ENCODE measurements at regions not wholly inside any gene's neighbourhood (a gene's known extent, or its start where the extent isn't known, plus 50 kb on each side); places are given as distances from the start of the nearest gene placed in this dataset.
"Not testable (repeated sequence)": the region's sequence is repeated elsewhere in the genome, so short reads cannot be mapped to it uniquely, and the experiment has no call there.

DNA sequence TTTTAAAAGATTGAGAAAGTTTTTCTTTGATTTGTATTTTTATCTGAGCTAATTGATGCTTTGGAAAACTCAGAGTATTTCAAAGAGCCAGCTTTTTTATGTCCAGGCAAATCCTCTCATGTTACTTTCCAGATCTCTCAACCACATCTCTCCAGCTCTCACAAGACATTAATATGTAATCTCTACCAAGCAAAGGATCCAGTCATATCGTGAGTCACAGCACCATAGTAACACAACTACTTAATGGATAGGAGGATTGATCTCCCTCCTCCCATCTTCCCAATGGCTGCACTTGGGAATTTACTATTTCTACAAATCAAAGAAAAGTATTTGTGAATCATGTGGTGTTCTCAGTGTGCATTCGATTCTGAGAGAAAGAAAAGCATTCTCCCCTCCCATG lies 63.3 kb downstream of the POU4F1 start:
- no peaks in the 10 kb centered on the region for H3K4me1 ChIP-seq (ENCODE audit: insufficient read depth, poor library complexity, severe bottlenecking)
- H3K27ac ChIP-seq (ENCODE audit: poor library complexity, severe bottlenecking), result no peak overlapping the region
- no peak overlapping the region for H3K4me3 ChIP-seq (ENCODE audit: severe bottlenecking)
- H3K36me3 ChIP-seq (ENCODE audit: low read depth), result no peaks in the 10 kb centered on the region
- DNase-seq (ENCODE audit: low spot score) (no peak), ATAC-seq (ENCODE audit: low read depth) (no peak)
- no peaks in the 10 kb centered on the region for H3K27me3 ChIP-seq (ENCODE audit: insufficient read depth, poor library complexity, severe bottlenecking)
- TF ChIP-seq, protein P1, sequence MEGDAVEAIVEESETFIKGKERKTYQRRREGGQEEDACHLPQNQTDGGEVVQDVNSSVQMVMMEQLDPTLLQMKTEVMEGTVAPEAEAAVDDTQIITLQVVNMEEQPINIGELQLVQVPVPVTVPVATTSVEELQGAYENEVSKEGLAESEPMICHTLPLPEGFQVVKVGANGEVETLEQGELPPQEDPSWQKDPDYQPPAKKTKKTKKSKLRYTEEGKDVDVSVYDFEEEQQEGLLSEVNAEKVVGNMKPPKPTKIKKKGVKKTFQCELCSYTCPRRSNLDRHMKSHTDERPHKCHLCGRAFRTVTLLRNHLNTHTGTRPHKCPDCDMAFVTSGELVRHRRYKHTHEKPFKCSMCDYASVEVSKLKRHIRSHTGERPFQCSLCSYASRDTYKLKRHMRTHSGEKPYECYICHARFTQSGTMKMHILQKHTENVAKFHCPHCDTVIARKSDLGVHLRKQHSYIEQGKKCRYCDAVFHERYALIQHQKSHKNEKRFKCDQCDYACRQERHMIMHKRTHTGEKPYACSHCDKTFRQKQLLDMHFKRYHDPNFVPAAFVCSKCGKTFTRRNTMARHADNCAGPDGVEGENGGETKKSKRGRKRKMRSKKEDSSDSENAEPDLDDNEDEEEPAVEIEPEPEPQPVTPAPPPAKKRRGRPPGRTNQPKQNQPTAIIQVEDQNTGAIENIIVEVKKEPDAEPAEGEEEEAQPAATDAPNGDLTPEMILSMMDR (IDR thresholded peaks at IDR 0.05; ENCODE audit: poor library complexity, severe bottlenecking), result no peak
- no peaks in the 10 kb centered on the region for H3K9me3 ChIP-seq (ENCODE audit: severe bottlenecking)

DNA sequence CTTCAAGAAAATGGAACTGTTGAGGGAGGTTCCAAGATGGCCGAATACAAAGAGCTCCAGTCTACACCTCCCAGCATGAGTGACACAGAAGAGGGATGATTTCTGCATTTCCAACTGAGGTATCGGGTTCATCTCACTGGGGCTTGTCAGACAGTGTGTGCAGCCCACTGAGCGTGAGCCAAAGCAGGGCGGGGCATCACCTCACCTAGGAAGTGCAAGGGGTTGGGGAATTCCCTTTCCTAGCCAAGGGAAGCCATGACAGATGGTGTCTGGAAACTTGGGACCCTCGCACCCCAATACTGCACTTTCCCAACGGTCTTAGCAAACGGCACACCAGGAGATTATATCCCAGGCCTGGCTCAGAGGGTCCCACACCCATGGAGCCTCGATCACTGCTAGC lies 77.3 kb downstream of the POU4F1 start:
- not testable (repeated sequence) for H3K9me3 ChIP-seq (ENCODE audit: severe bottlenecking); H3K27ac ChIP-seq (ENCODE audit: poor library complexity, severe bottlenecking); H3K36me3 ChIP-seq (ENCODE audit: low read depth); ATAC-seq (ENCODE audit: low read depth); H3K27me3 ChIP-seq (ENCODE audit: insufficient read depth, poor library complexity, severe bottlenecking); H3K4me3 ChIP-seq (ENCODE audit: severe bottlenecking); H3K4me1 ChIP-seq (ENCODE audit: insufficient read depth, poor library complexity, severe bottlenecking); DNase-seq (ENCODE audit: low spot score)

DNA sequence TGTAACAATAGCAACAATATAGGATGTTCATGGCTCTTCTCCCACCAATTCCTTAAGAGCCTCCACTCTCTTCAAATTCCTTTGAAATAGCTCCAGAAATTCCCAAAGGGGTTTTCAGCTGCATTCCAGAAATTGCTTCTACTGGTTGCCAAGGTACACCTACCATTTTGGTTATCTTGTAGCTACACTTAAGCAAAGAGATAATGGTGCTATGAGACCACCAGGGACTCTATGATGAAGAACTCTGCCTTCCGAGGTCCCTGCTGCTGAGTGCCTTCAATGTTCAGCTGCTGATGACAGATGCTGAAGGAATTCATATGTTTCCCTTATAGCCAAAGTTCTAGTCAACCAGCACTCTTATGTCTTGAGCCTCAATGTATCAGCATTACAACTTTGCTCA lies 78.4 kb downstream of the POU4F1 start:
- no peak overlapping the region for H3K27ac ChIP-seq (ENCODE audit: poor library complexity, severe bottlenecking)
- H3K9me3 ChIP-seq (ENCODE audit: severe bottlenecking), result no peaks in the 10 kb centered on the region
- ATAC-seq (ENCODE audit: low read depth), result no peak
- H3K36me3 ChIP-seq (ENCODE audit: low read depth), result no peaks in the 10 kb centered on the region
- no peak overlapping the region for H3K4me3 ChIP-seq (ENCODE audit: severe bottlenecking)
- no peaks in the 10 kb centered on the region for H3K27me3 ChIP-seq (ENCODE audit: insufficient read depth, poor library complexity, severe bottlenecking)
- DNase-seq (ENCODE audit: low spot score), result no peak
- no peaks in the 10 kb centered on the region for H3K4me1 ChIP-seq (ENCODE audit: insufficient read depth, poor library complexity, severe bottlenecking)
- TF ChIP-seq, protein P1 (IDR thresholded peaks at IDR 0.05; ENCODE audit: poor library complexity, severe bottlenecking), result no peak

DNA sequence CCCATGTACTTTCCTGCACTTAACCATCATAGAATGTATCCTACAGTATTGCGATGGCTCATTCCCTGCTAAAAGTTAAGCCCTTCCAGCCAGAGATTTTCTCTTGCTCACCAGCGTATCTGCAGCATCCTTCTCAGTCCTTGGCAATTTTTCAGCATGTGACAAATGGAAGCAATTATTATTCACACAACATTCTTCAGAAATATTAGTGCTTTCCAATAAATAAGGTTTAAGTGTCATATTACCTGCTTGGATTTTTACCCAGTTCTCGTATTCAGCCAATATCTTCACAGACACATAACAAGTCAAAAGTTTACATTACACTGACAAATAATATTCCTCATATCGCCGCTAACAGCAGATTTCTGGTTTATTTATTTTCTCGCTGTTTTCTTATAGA lies 82.3 kb downstream of the POU4F1 start:
- H3K4me1 ChIP-seq (ENCODE audit: insufficient read depth, poor library complexity, severe bottlenecking), result no peaks in the 10 kb centered on the region
- TF ChIP-seq, protein P1 (IDR thresholded peaks at IDR 0.05; ENCODE audit: poor library complexity, severe bottlenecking), result no peak
- no peak overlapping the region for H3K27ac ChIP-seq (ENCODE audit: poor library complexity, severe bottlenecking)
- H3K27me3 ChIP-seq (ENCODE audit: insufficient read depth, poor library complexity, severe bottlenecking), result no peaks in the 10 kb centered on the region
- no peaks in the 10 kb centered on the region for H3K36me3 ChIP-seq (ENCODE audit: low read depth)
- ATAC-seq (ENCODE audit: low read depth) (no peak), DNase-seq (ENCODE audit: low spot score) (no peak)
- no peak overlapping the region for H3K4me3 ChIP-seq (ENCODE audit: severe bottlenecking)
- H3K9me3 ChIP-seq (ENCODE audit: severe bottlenecking), result no peaks in the 10 kb centered on the region

DNA sequence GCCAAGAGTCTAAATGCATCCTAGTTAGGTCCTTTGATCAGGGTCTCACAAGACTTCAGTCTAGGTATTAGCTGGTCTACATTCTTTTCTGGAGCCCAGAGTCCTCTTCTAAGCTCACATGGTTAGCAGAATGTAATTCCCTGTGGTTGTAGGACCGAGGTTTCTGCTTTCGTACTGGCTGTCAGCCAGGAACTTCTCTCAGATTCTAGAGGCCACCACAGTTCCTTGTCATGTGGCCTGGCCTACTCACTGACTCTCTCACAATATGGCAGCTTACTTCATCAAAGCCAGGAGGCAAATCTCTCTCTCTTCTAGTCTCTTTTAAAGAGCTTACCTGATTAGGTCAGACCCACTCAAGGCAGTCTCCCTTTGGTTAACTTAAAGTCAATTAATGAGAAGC lies 82.9 kb downstream of the POU4F1 start:
- TF ChIP-seq, protein P1 (IDR thresholded peaks at IDR 0.05; ENCODE audit: poor library complexity, severe bottlenecking), result no peak
- Histone ChIP-seq H3K4me1 (ENCODE audit: insufficient read depth, poor library complexity, severe bottlenecking) (no peaks in the 10 kb centered on the region), H3K9me3 (ENCODE audit: severe bottlenecking) (no peaks in the 10 kb centered on the region), H3K4me3 (ENCODE audit: severe bottlenecking) (no peak overlapping the region), H3K27ac (ENCODE audit: poor library complexity, severe bottlenecking) (no peak overlapping the region), H3K36me3 (ENCODE audit: low read depth) (no peaks in the 10 kb centered on the region), H3K27me3 (ENCODE audit: insufficient read depth, poor library complexity, severe bottlenecking) (no peaks in the 10 kb centered on the region)
- ATAC-seq (ENCODE audit: low read depth) (no peak), DNase-seq (ENCODE audit: low spot score) (no peak)

DNA sequence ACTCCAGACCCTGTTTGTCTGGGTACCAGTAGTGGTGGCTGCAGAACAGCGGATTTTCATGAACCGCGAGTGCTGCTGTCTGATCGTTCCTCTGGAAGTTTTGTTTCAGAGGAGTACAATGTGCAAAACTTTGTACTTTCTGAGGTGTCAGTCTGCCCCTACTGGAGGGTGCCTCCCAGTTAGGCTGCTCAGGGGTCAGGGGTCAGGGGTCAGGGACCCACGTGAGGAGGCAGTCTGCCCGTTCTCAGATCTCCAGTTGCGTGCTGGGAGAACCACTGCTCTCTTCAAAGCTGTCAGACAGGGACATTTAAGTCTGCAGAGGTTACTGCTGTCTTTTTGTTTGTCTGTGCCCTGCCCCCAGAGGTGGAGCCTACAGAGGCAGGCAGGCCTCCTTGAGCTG lies 84.9 kb downstream of the POU4F1 start:
- H3K4me1 ChIP-seq (ENCODE audit: insufficient read depth, poor library complexity, severe bottlenecking); H3K27ac ChIP-seq (ENCODE audit: poor library complexity, severe bottlenecking); H3K4me3 ChIP-seq (ENCODE audit: severe bottlenecking); DNase-seq (ENCODE audit: low spot score); ATAC-seq (ENCODE audit: low read depth); H3K36me3 ChIP-seq (ENCODE audit: low read depth); H3K27me3 ChIP-seq (ENCODE audit: insufficient read depth, poor library complexity, severe bottlenecking); H3K9me3 ChIP-seq (ENCODE audit: severe bottlenecking): not testable (repeated sequence)

Measured in RWPE2 (cell line).